Esophagus squamous epithelium (tissue), 5 donors: ENCODE measurements at regions not wholly inside any gene's neighbourhood (a gene's known extent, or its start where the extent isn't known, plus 50 kb on each side); places are given as distances from the start of the nearest gene placed in this dataset.

Experiments
- DNase-seq: peaks from one replicate; lab custom pipeline; 2025; lab: John Stamatoyannopoulos, UW
- H3K27ac ChIP-seq, 4 donors: fragments of 200-600 bp; sonication (generic); one replicate each; pipeline ENCODE4 v1.5.1; 2016 to 2019; ENCODE audit warnings: mild to moderate bottlenecking in 1 of 4
- H3K27me3 ChIP-seq, 4 donors: fragments of 200-600 bp; sonication (generic); 1 replicate in 3 of 4; 2 replicates in 1 of 4; pipeline versions ENCODE4 v1.5.1 to v1.6.0; 2017 to 2021; ENCODE audit warnings: antibody characterized with exemption in 1 of 4
- H3K36me3 ChIP-seq, 3 donors: fragments of 200-600 bp; sonication (generic); one replicate each; pipeline ENCODE4 v1.5.1; 2016 to 2019
- H3K4me1 ChIP-seq, 3 donors: fragments of 200-600 bp; sonication (generic); one replicate each; pipeline ENCODE4 v1.5.1; 2017 to 2019
- H3K4me3 ChIP-seq, 4 donors: fragments of 200-600 bp; sonication (generic); 1 replicate in 3 of 4; 2 replicates in 1 of 4; pipeline ENCODE4 v1.5.1; 2016 to 2019; ENCODE audit warnings: mild to moderate bottlenecking in 2 of 4, moderate library complexity in 1 of 4
- H3K9me3 ChIP-seq, 3 donors: fragments of 200-600 bp; sonication (generic); one replicate each; pipeline ENCODE4 v1.5.1; 2016 to 2019
- CTCF ChIP-seq, 6 experiments: fragments of 450-650 bp in 4 of 6; fragments of 200-600 bp in 2 of 6; sonication (generic) in 2 of 6; IDR thresholded peaks; one replicate each; pipeline ENCODE4 v1.5.1; 2016 to 2019; ENCODE audit warnings: antibody characterized with exemption in 6 of 6, mild to moderate bottlenecking in 4 of 6, moderate library complexity in 4 of 6
- POLR2A ChIP-seq, 4 donors: fragments of 450-650 bp; IDR thresholded peaks; one replicate each; pipeline ENCODE4 v1.6.1; 2017; ENCODE audit warnings: antibody characterized with exemption in 4 of 4, mild to moderate bottlenecking in 4 of 4, moderate library complexity in 3 of 4
- WGBS, 2 donors: methylation state at CpG; one replicate each; pipeline ENCODE4 v1.1.5; 2018; 5-methylcytosine and 5-hydroxymethylcytosine counted together
- intact Hi-C: fragments of 100-400 bp; cut with DNase I; formaldehyde crosslinking; loops from one replicate; pipeline ENCODE4 v1.15.0; 2022
- donor health status: DM: yes; HTN: yes; CAD: no.

- Histone ChIP-seq H3K27ac (no peak overlapping the region), H3K4me1 (no peaks in the 10 kb centered on the region), H3K27me3 (no peaks in the 10 kb centered on the region), H3K9me3 (peaks cover 0 to 11% (median 8%) of the 10 kb centered on the region in 3 donors), H3K36me3 (no peaks in the 10 kb centered on the region), H3K4me3 (no peak overlapping the region)
- TF ChIP-seq CTCF (IDR thresholded peaks at IDR 0.05) (no peak), POLR2A (IDR thresholded peaks at IDR 0.05) (no peak)
- 72 to 78% methylated on average over 4 of the region's 4 CpGs for WGBS, 2 donors
- intact Hi-C loops = no loop called here
- DNase-seq = no peak
These were observed 311.6 kb upstream of the GRM7 start for GRCh38 chr3:6549296-6549695.

GRCh38 chr3:6551165-6551564 is 309.8 kb upstream of the GRM7 start:
- intact Hi-C loops = no loop called here
- Histone ChIP-seq H3K36me3 (no peaks in the 10 kb centered on the region), H3K4me3 (no peak overlapping the region), H3K9me3 (peaks cover 0 to 11% (median 8%) of the 10 kb centered on the region in 3 donors), H3K27me3 (no peaks in the 10 kb centered on the region), H3K4me1 (no peaks in the 10 kb centered on the region), H3K27ac (no peak overlapping the region)
- no peak for DNase-seq
- no peak for TF ChIP-seq POLR2A (IDR thresholded peaks at IDR 0.05)
- TF ChIP-seq CTCF (IDR thresholded peaks at IDR 0.05) = no peak
- WGBS, 2 donors = 44 to 52% methylated on average over 2 of the region's 2 CpGs

GRCh38 chr3:6560259-6560658 is 300.7 kb upstream of the GRM7 start:
- H3K4me1 ChIP-seq = no peaks in the 10 kb centered on the region
- WGBS, 2 donors = 84 to 88% methylated on average over 6 of the region's 6 CpGs
- no peak overlapping the region for H3K27ac ChIP-seq

GRCh38 chr3:6567241-6567640 is 293.7 kb upstream of the GRM7 start:
- TF ChIP-seq CTCF (IDR thresholded peaks at IDR 0.05) (no peak), POLR2A (IDR thresholded peaks at IDR 0.05) (no peak)
- Histone ChIP-seq H3K27me3 (no peaks in the 10 kb centered on the region), H3K36me3 (no peaks in the 10 kb centered on the region), H3K9me3 (no peaks in the 10 kb centered on the region), H3K27ac (no peak overlapping the region), H3K4me1 (no peaks in the 10 kb centered on the region), H3K4me3 (no peak overlapping the region)
- intact Hi-C loops = no loop called here
- no peak for DNase-seq

More at GRCh38 chr3:6560259-6560658, 300.7 kb upstream of the GRM7 start:
- H3K36me3 ChIP-seq = no peaks in the 10 kb centered on the region
- H3K9me3 ChIP-seq = no peaks in the 10 kb centered on the region
- H3K27me3 ChIP-seq = no peaks in the 10 kb centered on the region
- intact Hi-C loops = no loop called here
- no peak overlapping the region for H3K4me3 ChIP-seq
- no peak for TF ChIP-seq POLR2A (IDR thresholded peaks at IDR 0.05)
- no peak for TF ChIP-seq CTCF (IDR thresholded peaks at IDR 0.05)
- no peak for DNase-seq

GRCh38 chr3:6568999-6569493 is 291.9 kb upstream of the GRM7 start:
- Histone ChIP-seq H3K4me1 (no peaks in the 10 kb centered on the region), H3K27ac (no peak overlapping the region), H3K9me3 (no peaks in the 10 kb centered on the region), H3K36me3 (no peaks in the 10 kb centered on the region), H3K4me3 (no peak overlapping the region), H3K27me3 (no peaks in the 10 kb centered on the region)
- TF ChIP-seq CTCF (IDR thresholded peaks at IDR 0.05) = no peak
- no peak for TF ChIP-seq POLR2A (IDR thresholded peaks at IDR 0.05)
- 71 to 82% methylated on average over 3 of the region's 3 CpGs for WGBS, 2 donors
- intact Hi-C loops = no loop called here
- DNase-seq = no peak
